Uterus (tissue), 2 donors: ENCODE measurements at regions not wholly inside any gene's neighbourhood (a gene's known extent, or its start where the extent isn't known, plus 50 kb on each side); places are given as distances from the start of the nearest gene placed in this dataset.
"Not testable (repeated sequence)": the region's sequence is repeated elsewhere in the genome, so short reads cannot be mapped to it uniquely, and the experiment has no call there.

ENCODE experiments used
- CTCF ChIP-seq, 4 experiments: fragments of 200-600 bp in 2 of 4; fragments of 450-650 bp in 2 of 4; sonication (generic) in 2 of 4; IDR thresholded peaks; one replicate each; pipeline ENCODE4 v1.5.1; 2016 to 2019; ENCODE audit warnings: antibody characterized with exemption in 4 of 4, mild to moderate bottlenecking in 2 of 4, moderate library complexity in 1 of 4
- POLR2A ChIP-seq, 2 donors: fragments of 450-650 bp; IDR thresholded peaks; one replicate each; pipeline ENCODE4 v1.6.1; 2016; ENCODE audit warnings: antibody characterized with exemption in 2 of 2, mild to moderate bottlenecking in 1 of 2, moderate library complexity in 1 of 2

GRCh38 chr12:63427969-63428368, 240.3 kb downstream of the DPY19L2 start:
- TF ChIP-seq CTCF, POLR2A (IDR thresholded peaks at IDR 0.05): not testable (repeated sequence)
